ENCODE measurements at regions not wholly inside any gene's neighbourhood (a gene's known extent, or its start where the extent isn't known, plus 50 kb on each side); places are given as distances from the start of the nearest gene placed in this dataset.

GRCh38 chr2:138201286-138201685 lies 237.0 kb downstream of the HNMT start:
- Histone ChIP-seq H3K9ac (ENCODE audit: low read length) (no peak overlapping the region), H2AFZ (ENCODE audit: low read depth, low read length) (no peak overlapping the region), H3K9me3 (ENCODE audit: insufficient read depth, low read depth, low read length) (no peaks in the 10 kb centered on the region), H3K36me3 (ENCODE audit: insufficient read depth, low read length) (no peaks in the 10 kb centered on the region), H3K4me2 (ENCODE audit: low read length) (no peak overlapping the region), H3K4me1 (ENCODE audit: insufficient read depth, low read length) (no peaks in the 10 kb centered on the region), H3K27me3 (ENCODE audit: insufficient read depth, low read length) (no peaks in the 10 kb centered on the region), H4K20me1 (ENCODE audit: insufficient read depth, low read length) (no peaks in the 10 kb centered on the region), H3K79me2 (ENCODE audit: insufficient read depth, low read length) (no peaks in the 10 kb centered on the region), H3K27ac (ENCODE audit: low read depth, low read length) (no peak overlapping the region), H3K4me3 (ENCODE audit: insufficient read depth, low read depth, low read length) (no peak overlapping the region)
- DNase-seq (ENCODE audit: low read depth), result peak; percentile 63
- Mint-ChIP-seq H3K27ac (ENCODE audit: unreplicated experiment) (no peak overlapping the region), H3K4me1 (ENCODE audit: low read depth, unreplicated experiment) (peaks cover 6% of the 10 kb centered on the region), H3K9me3 (ENCODE audit: unreplicated experiment) (no peaks in the 10 kb centered on the region), H3K36me3 (ENCODE audit: low read depth, unreplicated experiment) (peaks cover 3% of the 10 kb centered on the region), H3K27me3 (ENCODE audit: low read depth, unreplicated experiment) (no peaks in the 10 kb centered on the region), H3K4me3 (ENCODE audit: unreplicated experiment) (no peak overlapping the region)
- no peak for FAIRE-seq
- TF ChIP-seq EZH2 (IDR thresholded peaks at IDR 0.05; ENCODE audit: insufficient read depth, low read length) (no peak), CTCF (IDR thresholded peaks at IDR 0.05; ENCODE audit: insufficient read depth, low read depth, low read length) (no peak)

GRCh38 chr2:138202762-138203161 lies 238.5 kb downstream of the HNMT start:
- no peaks in the 10 kb centered on the region for H3K9me3 ChIP-seq (ENCODE audit: insufficient read depth, low read depth, low read length)
- FAIRE-seq (no peak), DNase-seq (ENCODE audit: low read depth) (no peak)
- H3K27ac ChIP-seq (ENCODE audit: low read depth, low read length), result no peak overlapping the region
- H3K4me2 ChIP-seq (ENCODE audit: low read length), result no peak overlapping the region
- no peak overlapping the region for H2AFZ ChIP-seq (ENCODE audit: low read depth, low read length)
- no peaks in the 10 kb centered on the region for H3K9me3 Mint-ChIP-seq (ENCODE audit: unreplicated experiment)
- H3K27me3 Mint-ChIP-seq (ENCODE audit: low read depth, unreplicated experiment), result no peaks in the 10 kb centered on the region
- H3K9ac ChIP-seq (ENCODE audit: low read length), result no peak overlapping the region
- TF ChIP-seq EZH2 (IDR thresholded peaks at IDR 0.05; ENCODE audit: insufficient read depth, low read length), result no peak
- no peak for TF ChIP-seq CTCF (IDR thresholded peaks at IDR 0.05; ENCODE audit: insufficient read depth, low read depth, low read length)
- no peaks in the 10 kb centered on the region for H3K36me3 ChIP-seq (ENCODE audit: insufficient read depth, low read length)
- H3K27me3 ChIP-seq (ENCODE audit: insufficient read depth, low read length), result no peaks in the 10 kb centered on the region
- no peak overlapping the region for H3K27ac Mint-ChIP-seq (ENCODE audit: unreplicated experiment)
- no peaks in the 10 kb centered on the region for H4K20me1 ChIP-seq (ENCODE audit: insufficient read depth, low read length)
- H3K4me1 ChIP-seq (ENCODE audit: insufficient read depth, low read length), result no peaks in the 10 kb centered on the region
- H3K36me3 Mint-ChIP-seq (ENCODE audit: low read depth, unreplicated experiment), result peaks cover 3% of the 10 kb centered on the region
- peaks cover 8% of the 10 kb centered on the region for H3K4me1 Mint-ChIP-seq (ENCODE audit: low read depth, unreplicated experiment)
- no peaks in the 10 kb centered on the region for H3K79me2 ChIP-seq (ENCODE audit: insufficient read depth, low read length)
- no peak overlapping the region for H3K4me3 Mint-ChIP-seq (ENCODE audit: unreplicated experiment)
- no peak overlapping the region for H3K4me3 ChIP-seq (ENCODE audit: insufficient read depth, low read depth, low read length)

- H3K4me3 Mint-ChIP-seq (ENCODE audit: unreplicated experiment), result no peak overlapping the region
- no peaks in the 10 kb centered on the region for H3K9me3 Mint-ChIP-seq (ENCODE audit: unreplicated experiment)
- H3K27ac Mint-ChIP-seq (ENCODE audit: unreplicated experiment), result no peak overlapping the region
- Histone ChIP-seq H2AFZ (ENCODE audit: low read depth, low read length) (no peak overlapping the region), H3K4me3 (ENCODE audit: insufficient read depth, low read depth, low read length) (no peak overlapping the region), H3K9me3 (ENCODE audit: insufficient read depth, low read depth, low read length) (no peaks in the 10 kb centered on the region), H3K4me2 (ENCODE audit: low read length) (no peak overlapping the region), H3K36me3 (ENCODE audit: insufficient read depth, low read length) (no peaks in the 10 kb centered on the region), H4K20me1 (ENCODE audit: insufficient read depth, low read length) (no peaks in the 10 kb centered on the region), H3K79me2 (ENCODE audit: insufficient read depth, low read length) (no peaks in the 10 kb centered on the region), H3K4me1 (ENCODE audit: insufficient read depth, low read length) (no peaks in the 10 kb centered on the region), H3K9ac (ENCODE audit: low read length) (no peak overlapping the region), H3K27me3 (ENCODE audit: insufficient read depth, low read length) (no peaks in the 10 kb centered on the region), H3K27ac (ENCODE audit: low read depth, low read length) (no peak overlapping the region)
- FAIRE-seq, result no peak
- peaks cover 3% of the 10 kb centered on the region for H3K36me3 Mint-ChIP-seq (ENCODE audit: low read depth, unreplicated experiment)
- no peak for DNase-seq (ENCODE audit: low read depth)
- H3K4me1 Mint-ChIP-seq (ENCODE audit: low read depth, unreplicated experiment), result peaks cover 10% of the 10 kb centered on the region
- H3K27me3 Mint-ChIP-seq (ENCODE audit: low read depth, unreplicated experiment), result no peaks in the 10 kb centered on the region
- TF ChIP-seq EZH2 (IDR thresholded peaks at IDR 0.05; ENCODE audit: insufficient read depth, low read length), result no peak
- TF ChIP-seq CTCF (IDR thresholded peaks at IDR 0.05; ENCODE audit: insufficient read depth, low read depth, low read length), result no peak
Measured at GRCh38 chr2:138205281-138205680, 241.0 kb downstream of the HNMT start.
